Aorta (tissue), 5 donors: ENCODE measurements at regions not wholly inside any gene's neighbourhood (a gene's known extent, or its start where the extent isn't known, plus 50 kb on each side); places are given as distances from the start of the nearest gene placed in this dataset.

Experiments
- ATAC-seq: fragments of 200-7000 bp; cut with Tn5 transposase; one replicate; pipeline ENCODE4 v1.9.1; 2022; ENCODE audit warnings: moderate library complexity; ENCODE audit not compliant: low FRiP score
- DNase-seq, 2 donors: peaks; one replicate each; pipeline ENCODE4 v3.0.0-alpha.2; 2020
- H3K27ac ChIP-seq, 2 donors: one replicate each; pipeline ENCODE4 v1.5.1; 2013; ENCODE audit warnings: low read length in 2 of 2, mild to moderate bottlenecking in 2 of 2, moderate library complexity in 2 of 2, control low read depth in 1 of 2, inconsistent platforms in 1 of 2, low read depth in 1 of 2
- H3K27me3 ChIP-seq, 2 donors: one replicate each; pipeline ENCODE4 v1.6.1; 2013; ENCODE audit warnings: control low read depth in 1 of 2, low read length in 1 of 2, mild to moderate bottlenecking in 1 of 2, moderate library complexity in 1 of 2; ENCODE audit not compliant: insufficient read depth in 2 of 2, control insufficient read depth in 1 of 2
- H3K36me3 ChIP-seq, 2 donors: one replicate each; pipeline ENCODE4 v1.6.1; 2013; ENCODE audit warnings: control low read depth in 1 of 2, low read length in 1 of 2, mild to moderate bottlenecking in 1 of 2; ENCODE audit not compliant: insufficient read depth in 2 of 2, control insufficient read depth in 1 of 2
- H3K4me1 ChIP-seq, 2 donors: one replicate each; pipeline ENCODE4 v1.6.1; 2013; ENCODE audit warnings: low read length in 2 of 2, control low read depth in 1 of 2, mild to moderate bottlenecking in 1 of 2, moderate library complexity in 1 of 2; ENCODE audit not compliant: insufficient read depth in 2 of 2, control insufficient read depth in 1 of 2
- H3K4me3 ChIP-seq, 2 donors: one replicate each; pipeline ENCODE4 v1.5.1; 2013; ENCODE audit warnings: low read length in 2 of 2, control low read depth in 1 of 2, mild to moderate bottlenecking in 1 of 2
- H3K9me3 ChIP-seq: one replicate; pipeline ENCODE4 v1.6.1; 2013; ENCODE audit warnings: mild to moderate bottlenecking, low read length; ENCODE audit not compliant: control insufficient read depth
- WGBS, 2 donors: extraction: QIAGEN DNeasy Blood & Tissue Kit; methylation state at CpG; one replicate each; pipeline ENCODE4 v1.1.7; 2013; 5-methylcytosine and 5-hydroxymethylcytosine counted together
- intact Hi-C, 2 donors: fragments of 100-400 bp; cut with DNase I; formaldehyde crosslinking; loops; one replicate each; pipeline versions ENCODE4 v1.14.2 to v1.15.0; 2022
- donor health status: healthy with polysubstance abuse.
- donor health status: Bipolar disorder and iron deficiency.
- donor health status: DM: no; HTN: no; CAD: no.
- donor health status: DM: no; HTN: no; CAD: no.
- donor health status: DM: yes; HTN: yes; CAD: no.

GRCh38 chr3:153658136-153658535 is 463.1 kb upstream of the ARHGEF26 start:
- Histone ChIP-seq H3K27ac (no peak overlapping the region), H3K4me3 (no peak overlapping the region), H3K27me3 (no peaks in the 10 kb centered on the region), H3K36me3 (no peaks in the 10 kb centered on the region), H3K4me1 (no peaks in the 10 kb centered on the region), H3K9me3 (no peaks in the 10 kb centered on the region)
- peak; percentile 7 for ATAC-seq
- intact Hi-C loops, result no loop called here
- no peak for DNase-seq

- Histone ChIP-seq H3K27ac (no peak overlapping the region), H3K4me3 (no peak overlapping the region), H3K9me3 (no peaks in the 10 kb centered on the region), H3K4me1 (no peaks in the 10 kb centered on the region), H3K36me3 (no peaks in the 10 kb centered on the region), H3K27me3 (no peaks in the 10 kb centered on the region)
- intact Hi-C loops, result no loop called here
- DNase-seq (no peak), ATAC-seq (no peak)
- WGBS, 2 donors, result 54 to 58% methylated on average over 7 of the region's 7 CpGs
Measured at GRCh38 chr3:153666991-153667740, 454.0 kb upstream of the ARHGEF26 start.

- intact Hi-C loops, result no loop called here
- ATAC-seq, result no peak
- 85 to 88% methylated on average over 3 of the region's 3 CpGs for WGBS, 2 donors
- H3K4me3 ChIP-seq, result no peak overlapping the region
- no peaks in the 10 kb centered on the region for H3K36me3 ChIP-seq
- H3K27ac ChIP-seq, result no peak overlapping the region
- no peaks in the 10 kb centered on the region for H3K4me1 ChIP-seq
- DNase-seq, result no peak
- no peaks in the 10 kb centered on the region for H3K9me3 ChIP-seq
- no peaks in the 10 kb centered on the region for H3K27me3 ChIP-seq
Measured at GRCh38 chr3:153669527-153669926, 451.7 kb upstream of the ARHGEF26 start.

GRCh38 chr3:153670577-153670976 is 450.6 kb upstream of the ARHGEF26 start:
- Histone ChIP-seq H3K9me3 (no peaks in the 10 kb centered on the region), H3K4me1 (no peaks in the 10 kb centered on the region), H3K4me3 (no peak overlapping the region), H3K36me3 (no peaks in the 10 kb centered on the region), H3K27me3 (no peaks in the 10 kb centered on the region), H3K27ac (no peak overlapping the region)
- 39 to 43% methylated on average over 3 of the region's 3 CpGs for WGBS, 2 donors
- DNase-seq, result no peak
- intact Hi-C loops, result no loop called here
- ATAC-seq, result no peak

- Histone ChIP-seq H3K4me3 (no peak overlapping the region), H3K36me3 (no peaks in the 10 kb centered on the region), H3K9me3 (no peaks in the 10 kb centered on the region), H3K27me3 (no peaks in the 10 kb centered on the region), H3K4me1 (no peaks in the 10 kb centered on the region), H3K27ac (no peak overlapping the region)
- no peak for DNase-seq
- no peak for ATAC-seq
- 84 to 86% methylated on average over 2 of the region's 2 CpGs for WGBS, 2 donors
- intact Hi-C loops, result no loop called here
Measured at GRCh38 chr3:153673853-153674252, 447.3 kb upstream of the ARHGEF26 start.

GRCh38 chr3:153679714-153680113 is 441.5 kb upstream of the ARHGEF26 start:
- Histone ChIP-seq H3K4me1 (no peaks in the 10 kb centered on the region), H3K36me3 (no peaks in the 10 kb centered on the region), H3K27ac (no peak overlapping the region), H3K4me3 (no peak overlapping the region), H3K27me3 (no peaks in the 10 kb centered on the region), H3K9me3 (no peaks in the 10 kb centered on the region)
- intact Hi-C loops, result no loop called here
- DNase-seq (no peak), ATAC-seq (no peak)

- H3K9me3 ChIP-seq, result no peaks in the 10 kb centered on the region
- intact Hi-C loops, result no loop called here
- ATAC-seq (no peak), DNase-seq (no peak)
- H3K4me3 ChIP-seq, result no peak overlapping the region
- 63 to 72% methylated on average over 1 of the region's 1 CpG for WGBS, 2 donors
- no peaks in the 10 kb centered on the region for H3K36me3 ChIP-seq
- H3K27me3 ChIP-seq, result no peaks in the 10 kb centered on the region
- no peaks in the 10 kb centered on the region for H3K4me1 ChIP-seq
- no peak overlapping the region for H3K27ac ChIP-seq
Measured at GRCh38 chr3:153680526-153680925, 440.7 kb upstream of the ARHGEF26 start.

GRCh38 chr3:153681057-153681456 is 440.1 kb upstream of the ARHGEF26 start:
- intact Hi-C loops, result no loop called here
- Histone ChIP-seq H3K9me3 (no peaks in the 10 kb centered on the region), H3K36me3 (no peaks in the 10 kb centered on the region), H3K27me3 (no peaks in the 10 kb centered on the region), H3K27ac (no peak overlapping the region), H3K4me3 (no peak overlapping the region), H3K4me1 (no peaks in the 10 kb centered on the region)
- no peak for ATAC-seq
- 80 to 82% methylated on average over 1 of the region's 1 CpG for WGBS, 2 donors
- no peak for DNase-seq

- WGBS, 2 donors, result 85 to 89% methylated on average over 3 of the region's 3 CpGs
- ATAC-seq, result no peak
- intact Hi-C loops, result no loop called here
Measured at GRCh38 chr3:153688301-153689120, 432.7 kb upstream of the ARHGEF26 start.

More at GRCh38 chr3:153688301-153689120, 432.7 kb upstream of the ARHGEF26 start:
- peaks cover 0 to 2% of the 10 kb centered on the region in 2 donors for H3K27me3 ChIP-seq
- no peaks in the 10 kb centered on the region for H3K36me3 ChIP-seq
- H3K27ac ChIP-seq, result no peak overlapping the region
- no peaks in the 10 kb centered on the region for H3K4me1 ChIP-seq
- no peak overlapping the region for H3K4me3 ChIP-seq
- DNase-seq, result no peak
- no peaks in the 10 kb centered on the region for H3K9me3 ChIP-seq
